Fibroblast of the aortic adventitia (primary cell): ENCODE measurements at regions not wholly inside any gene's neighbourhood (a gene's known extent, or its start where the extent isn't known, plus 50 kb on each side); places are given as distances from the start of the nearest gene placed in this dataset.

Source experiments
- DNase-seq: peaks from one replicate; pipeline ENCODE4 v3.0.0-alpha.2; 2010; ENCODE audit warnings: low read depth
- H3K4me3 ChIP-seq: 2 replicates; pipeline ENCODE4 v1.5.1; 2011; ENCODE audit warnings: low read depth, mild to moderate bottlenecking, control low read depth, low read length, moderate library complexity
- CTCF ChIP-seq: IDR thresholded peaks from 2 replicates; pipeline ENCODE4 v1.5.1; 2011; ENCODE audit warnings: mild to moderate bottlenecking, low read length, control low read depth, inconsistent platforms; ENCODE audit not compliant: insufficient read depth

GRCh38 chr5:107021575-107021974, 649.2 kb downstream of the EFNA5 start:
- H3K4me3 ChIP-seq, result no peak overlapping the region
- no peak for DNase-seq
- TF ChIP-seq CTCF, result no peak

- H3K4me3 ChIP-seq, result no peak overlapping the region
- no peak for TF ChIP-seq CTCF
- DNase-seq, result no peak
These were observed 650.1 kb downstream of the EFNA5 start for GRCh38 chr5:107020626-107021025.

GRCh38 chr5:107017616-107018015, 653.1 kb downstream of the EFNA5 start:
- TF ChIP-seq CTCF, result no peak
- no peak for DNase-seq
- H3K4me3 ChIP-seq, result no peak overlapping the region

- no peak for TF ChIP-seq CTCF
- DNase-seq, result no peak
- H3K4me3 ChIP-seq, result no peak overlapping the region
These were observed 658.4 kb downstream of the EFNA5 start for GRCh38 chr5:107012371-107012770.

- TF ChIP-seq CTCF, result no peak
- no peak overlapping the region for H3K4me3 ChIP-seq
- no peak for DNase-seq
These were observed 659.1 kb downstream of the EFNA5 start for GRCh38 chr5:107011605-107012004.

- TF ChIP-seq CTCF, result no peak
- H3K4me3 ChIP-seq, result no peak overlapping the region
- no peak for DNase-seq
These were observed 660.7 kb downstream of the EFNA5 start for GRCh38 chr5:107010060-107010459.

GRCh38 chr5:107005653-107006052, 665.1 kb downstream of the EFNA5 start:
- H3K4me3 ChIP-seq, result no peak overlapping the region
- no peak for DNase-seq
- TF ChIP-seq CTCF, result no peak
